Type B pancreatic cell (in vitro differentiated cells): ENCODE measurements at regions not wholly inside any gene's neighbourhood (a gene's known extent, or its start where the extent isn't known, plus 50 kb on each side); places are given as distances from the start of the nearest gene placed in this dataset.

Experiments
- DNase-seq: peaks from one replicate; pipeline ENCODE4 v3.0.0; 2021; ENCODE audit warnings: mixed read lengths; ENCODE audit not compliant: unreplicated experiment; ENCODE audit errors: extremely low spot score
- H3K27ac Mint-ChIP-seq: 2 replicates; pipeline ENCODE4 v1.8.0; 2021; ENCODE audit warnings: mild to moderate bottlenecking, mixed read lengths
- H3K27me3 Mint-ChIP-seq: 2 replicates; pipeline ENCODE4 v1.8.0; 2021; ENCODE audit warnings: mixed read lengths
- H3K36me3 Mint-ChIP-seq: 2 replicates; pipeline ENCODE4 v1.8.0; 2021; ENCODE audit warnings: mixed read lengths
- H3K4me1 Mint-ChIP-seq: one replicate; pipeline ENCODE4 v1.8.0; 2021; ENCODE audit warnings: mixed read lengths; ENCODE audit not compliant: unreplicated experiment
- H3K4me3 Mint-ChIP-seq: 2 replicates; pipeline ENCODE4 v1.8.0; 2021; ENCODE audit warnings: mild to moderate bottlenecking, mixed read lengths
- H3K9me3 Mint-ChIP-seq: 2 replicates; pipeline ENCODE4 v1.8.0; 2021; ENCODE audit warnings: mixed read lengths
- CTCF ChIP-seq: fragments of 200-600 bp; sonication (generic); conservative IDR thresholded peaks from 2 replicates; pipeline ENCODE4 v1.5.0; 2021; ENCODE audit warnings: antibody characterized with exemption, mild to moderate bottlenecking

- Mint-ChIP-seq H3K27ac (no peak overlapping the region), H3K36me3 (no peaks in the 10 kb centered on the region), H3K4me3 (no peak overlapping the region), H3K4me1 (no peaks in the 10 kb centered on the region), H3K27me3 (no peaks in the 10 kb centered on the region), H3K9me3 (no peaks in the 10 kb centered on the region)
- TF ChIP-seq CTCF = no peak
- DNase-seq = no peak
Observed at GRCh38 chr11:112599856-112600533, 339.3 kb upstream of the PLET1 start.

DNA sequence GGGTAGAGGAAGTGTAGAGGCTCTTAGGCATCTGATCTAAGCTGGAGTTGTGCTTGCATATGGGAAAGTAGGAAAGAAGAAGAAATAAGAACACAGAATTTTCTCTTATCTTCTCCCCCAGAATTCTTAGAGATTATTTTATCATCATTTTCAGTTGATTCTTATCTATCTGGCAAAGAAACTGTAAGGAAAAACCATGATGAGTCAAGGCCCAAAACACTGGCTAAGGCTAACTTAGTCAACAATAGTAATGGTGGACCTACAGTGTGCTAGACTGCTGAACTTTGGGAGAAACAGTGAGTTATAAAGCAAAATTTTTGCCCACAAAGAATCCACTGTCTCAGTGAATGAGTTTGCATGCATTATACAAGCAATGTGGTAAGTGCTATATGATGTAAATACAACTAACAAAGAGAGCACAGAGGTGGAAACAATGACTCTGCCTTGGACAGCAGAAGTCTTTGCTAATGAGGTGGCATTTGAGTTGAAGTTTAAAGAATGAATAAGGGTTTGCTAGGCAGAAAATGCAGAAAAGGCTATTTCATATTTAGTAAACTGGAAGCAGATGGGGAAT, 344.5 kb upstream of the PLET1 start:
- peaks cover 16% of the 10 kb centered on the region for H3K27me3 Mint-ChIP-seq
- TF ChIP-seq CTCF = no peak
- H3K27ac Mint-ChIP-seq = no peak overlapping the region
- no peak overlapping the region for H3K4me3 Mint-ChIP-seq
- H3K9me3 Mint-ChIP-seq = no peaks in the 10 kb centered on the region
- H3K36me3 Mint-ChIP-seq = no peaks in the 10 kb centered on the region
- DNase-seq = no peak
- H3K4me1 Mint-ChIP-seq = peaks cover 4% of the 10 kb centered on the region

GRCh38 chr11:112606656-112607055, 346.0 kb upstream of the PLET1 start:
- H3K9me3 Mint-ChIP-seq = no peaks in the 10 kb centered on the region
- H3K27me3 Mint-ChIP-seq = peaks cover 16% of the 10 kb centered on the region
- no peak for TF ChIP-seq CTCF
- H3K4me3 Mint-ChIP-seq = no peak overlapping the region
- no peaks in the 10 kb centered on the region for H3K36me3 Mint-ChIP-seq
- no peak for DNase-seq
- H3K4me1 Mint-ChIP-seq = peaks cover 8% of the 10 kb centered on the region
- H3K27ac Mint-ChIP-seq = no peak overlapping the region

GRCh38 chr11:112608509-112608908, 347.8 kb upstream of the PLET1 start:
- H3K27ac Mint-ChIP-seq = no peak overlapping the region
- peaks cover 16% of the 10 kb centered on the region for H3K27me3 Mint-ChIP-seq
- DNase-seq = no peak
- H3K36me3 Mint-ChIP-seq = no peaks in the 10 kb centered on the region
- no peak for TF ChIP-seq CTCF
- no peak overlapping the region for H3K4me3 Mint-ChIP-seq
- H3K4me1 Mint-ChIP-seq = peaks cover 19% of the 10 kb centered on the region
- no peaks in the 10 kb centered on the region for H3K9me3 Mint-ChIP-seq

DNA sequence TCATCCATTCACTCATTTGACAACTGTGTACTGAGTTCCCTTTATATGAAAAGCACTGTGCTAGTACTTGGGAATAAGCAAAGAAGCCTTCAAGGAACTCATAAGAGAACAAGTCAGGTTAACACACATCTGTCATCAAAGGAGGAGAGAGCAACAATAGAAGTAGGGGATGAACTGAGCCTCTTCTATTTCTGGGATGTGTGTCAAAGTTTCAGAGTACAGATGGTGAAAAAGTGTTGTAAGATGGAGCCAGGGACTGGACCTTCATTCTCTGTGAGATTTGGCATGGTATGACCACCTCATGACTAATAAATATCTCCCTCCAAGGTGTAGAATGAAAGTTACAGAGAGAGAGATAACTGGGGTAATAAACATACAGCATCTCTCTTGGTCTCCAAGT, 349.8 kb upstream of the PLET1 start:
- peaks cover 25% of the 10 kb centered on the region for H3K4me1 Mint-ChIP-seq
- H3K27ac Mint-ChIP-seq = no peak overlapping the region
- H3K27me3 Mint-ChIP-seq = peaks cover 13% of the 10 kb centered on the region
- no peaks in the 10 kb centered on the region for H3K36me3 Mint-ChIP-seq
- no peak for TF ChIP-seq CTCF
- no peak for DNase-seq
- no peak overlapping the region for H3K4me3 Mint-ChIP-seq
- no peaks in the 10 kb centered on the region for H3K9me3 Mint-ChIP-seq
